Activated B cell treated with CpG ODN at 0.5 μM for 24 hours (primary cell): ENCODE measurements at regions not wholly inside any gene's neighbourhood (a gene's known extent, or its start where the extent isn't known, plus 50 kb on each side); places are given as distances from the start of the nearest gene placed in this dataset.

Source experiments
- ATAC-seq: fragments of 200-7000 bp; cut with Tn5 transposase; one replicate; pipeline ENCODE4 v1.10.0; 2021; ENCODE audit warnings: low read depth, mild to moderate bottlenecking, moderate library complexity
- CTCF ChIA-PET: fragments of 350-600 bp; sonication (Branson Sonifier 250); formaldehyde crosslinking; loops from one replicate; lab custom pipeline; 2021; ENCODE audit warnings: antibody characterized with exemption; lab: Charles Lee
- POLR2A ChIA-PET: fragments of 350-600 bp; sonication (Branson Sonifier 250); formaldehyde crosslinking; loops from one replicate; lab custom pipeline; 2021; ENCODE audit warnings: antibody characterized with exemption; lab: Charles Lee
- DNase-seq: peaks from one replicate; pipeline ENCODE4 v3.0.0; 2022
- H3K27ac Mint-ChIP-seq: one replicate; pipeline ENCODE4 v1.8.0; 2020; ENCODE audit warnings: mixed read lengths
- H3K27me3 Mint-ChIP-seq: one replicate; pipeline ENCODE4 v1.8.0; 2021; ENCODE audit warnings: mixed read lengths
- H3K36me3 Mint-ChIP-seq: one replicate; pipeline ENCODE4 v1.8.0; 2021; ENCODE audit warnings: low read depth, mixed read lengths
- H3K4me1 Mint-ChIP-seq: one replicate; pipeline ENCODE4 v1.8.0; 2021; ENCODE audit warnings: mixed read lengths
- H3K4me3 Mint-ChIP-seq: one replicate; pipeline ENCODE4 v1.8.0; 2020; ENCODE audit warnings: mild to moderate bottlenecking, mixed read lengths
- H3K9me3 Mint-ChIP-seq: one replicate; pipeline ENCODE4 v1.8.0; 2020; ENCODE audit warnings: mixed read lengths
- CTCF ChIP-seq: fragments of 200-600 bp; IDR thresholded peaks from one replicate; pipeline ENCODE4 v1.8.0; 2022; ENCODE audit warnings: antibody characterized with exemption, mild to moderate bottlenecking
- intact Hi-C: fragments of 100-400 bp; cut with micrococcal nuclease; formaldehyde crosslinking; loops from one replicate; pipeline ENCODE4 v1.15.1; 2024

- CTCF ChIA-PET = interaction anchor here (2.2 kb wide), 1 partner anchor 70 kb away, joined by 9 read pairs; no protein-coding TSS in a partner anchor
- ATAC-seq = no peak
- Mint-ChIP-seq H3K4me1 (no peaks in the 10 kb centered on the region), H3K36me3 (no peaks in the 10 kb centered on the region), H3K9me3 (no peaks in the 10 kb centered on the region), H3K4me3 (no peak overlapping the region), H3K27ac (no peak overlapping the region), H3K27me3 (peaks cover under 1% of the 10 kb centered on the region)
- DNase-seq = no peak
- intact Hi-C loops = no loop called here
- POLR2A ChIA-PET = no interaction called here
- no peak for TF ChIP-seq CTCF
Measured at GRCh38 chr20:40892642-40893041, 136.0 kb upstream of the TOP1 start.

- Mint-ChIP-seq H3K27me3 (no peaks in the 10 kb centered on the region), H3K4me1 (no peaks in the 10 kb centered on the region), H3K4me3 (no peak overlapping the region), H3K27ac (no peak overlapping the region), H3K36me3 (no peaks in the 10 kb centered on the region), H3K9me3 (no peaks in the 10 kb centered on the region)
- no peak for TF ChIP-seq CTCF
- ATAC-seq (no peak), DNase-seq (no peak)
- intact Hi-C loops = no loop called here
- ChIA-PET CTCF (interaction anchor here (2.2 kb wide), 1 partner anchor 69 kb away, joined by 9 read pairs; no protein-coding TSS in a partner anchor), POLR2A (no interaction called here)
Measured at GRCh38 chr20:40893610-40894236, 134.9 kb upstream of the TOP1 start.

GRCh38 chr20:40894237-40894630 lies 134.4 kb upstream of the TOP1 start:
- no peak for ATAC-seq
- Mint-ChIP-seq H3K27me3 (no peaks in the 10 kb centered on the region), H3K4me1 (no peaks in the 10 kb centered on the region), H3K4me3 (no peak overlapping the region), H3K36me3 (no peaks in the 10 kb centered on the region), H3K27ac (no peak overlapping the region), H3K9me3 (no peaks in the 10 kb centered on the region)
- no peak for TF ChIP-seq CTCF
- ChIA-PET POLR2A (no interaction called here), CTCF (interaction anchor here (2.2 kb wide), 1 partner anchor 68 kb away, joined by 9 read pairs; no protein-coding TSS in a partner anchor)
- no peak for DNase-seq
- intact Hi-C loops = no loop called here

- Mint-ChIP-seq H3K9me3 (no peaks in the 10 kb centered on the region), H3K27ac (no peak overlapping the region), H3K4me3 (no peak overlapping the region), H3K4me1 (no peaks in the 10 kb centered on the region), H3K27me3 (no peaks in the 10 kb centered on the region), H3K36me3 (no peaks in the 10 kb centered on the region)
- no peak for ATAC-seq
- POLR2A ChIA-PET = no interaction called here
- DNase-seq = no peak
- CTCF ChIA-PET = no interaction called here
- no peak for TF ChIP-seq CTCF
- intact Hi-C loops = no loop called here
Measured at GRCh38 chr20:40895182-40895581, 133.4 kb upstream of the TOP1 start.

GRCh38 chr20:40896814-40897700 lies 131.6 kb upstream of the TOP1 start:
- intact Hi-C loops = no loop called here
- POLR2A ChIA-PET = no interaction called here
- H3K27ac Mint-ChIP-seq = no peak overlapping the region
- H3K9me3 Mint-ChIP-seq = no peaks in the 10 kb centered on the region
- CTCF ChIA-PET = no interaction called here
- no peaks in the 10 kb centered on the region for H3K27me3 Mint-ChIP-seq
- no peaks in the 10 kb centered on the region for H3K4me1 Mint-ChIP-seq
- H3K36me3 Mint-ChIP-seq = no peaks in the 10 kb centered on the region
- H3K4me3 Mint-ChIP-seq = no peak overlapping the region
- no peak for DNase-seq
- no peak for TF ChIP-seq CTCF
- no peak for ATAC-seq
